CD4-positive, alpha-beta T cell (primary cell): ENCODE measurements at regions not wholly inside any gene's neighbourhood (a gene's known extent, or its start where the extent isn't known, plus 50 kb on each side); places are given as distances from the start of the nearest gene placed in this dataset.

Experiments used
- ATAC-seq: fragments of 200-7000 bp; cut with Tn5 transposase; one replicate; pipeline ENCODE4 v1.10.0; 2022; ENCODE audit warnings: mild to moderate bottlenecking; ENCODE audit not compliant: poor library complexity
- CTCF ChIA-PET: fragments of 350-600 bp; sonication (Branson Sonifier 250); formaldehyde crosslinking; loops from one replicate; lab custom pipeline; 2021; ENCODE audit warnings: antibody characterized with exemption, inconsistent platforms; lab: Charles Lee
- POLR2A ChIA-PET: fragments of 350-600 bp; sonication (Branson Sonifier 250); formaldehyde crosslinking; loops from one replicate; lab custom pipeline; 2021; ENCODE audit warnings: antibody characterized with exemption, inconsistent platforms; lab: Charles Lee
- DNase-seq, 14 experiments: peaks; one replicate each; pipeline ENCODE4 v3.0.0-alpha.2; 2013 to 2020; ENCODE audit warnings: mixed read lengths in 2 of 14
- H3K27ac ChIP-seq, 2 donors: one replicate each; pipeline versions ENCODE4 v1.5.1 to v1.7.0; 2013; ENCODE audit warnings: low read length in 2 of 2, low read depth in 1 of 2, mild to moderate bottlenecking in 1 of 2
- H3K27me3 ChIP-seq, 2 experiments: 1 replicate in 1 of 2; 2 replicates in 1 of 2; pipeline versions ENCODE4 v1.6.1 to v1.7.0; 2013; ENCODE audit warnings: low read length in 2 of 2, control low read depth in 1 of 2, mild to moderate bottlenecking in 1 of 2, moderate library complexity in 1 of 2; ENCODE audit not compliant: insufficient read depth in 2 of 2, control insufficient read depth in 1 of 2
- H3K36me3 ChIP-seq: one replicate; pipeline ENCODE4 v1.6.1; 2013; ENCODE audit warnings: low read length, control low read depth; ENCODE audit not compliant: insufficient read depth
- H3K4me1 ChIP-seq: one replicate; pipeline ENCODE4 v1.6.1; 2013; ENCODE audit warnings: low read length, control low read depth; ENCODE audit not compliant: insufficient read depth
- H3K4me3 ChIP-seq: one replicate; pipeline ENCODE4 v1.5.1; 2013; ENCODE audit warnings: mild to moderate bottlenecking, low read length, moderate library complexity
- H3K9me3 ChIP-seq, 2 experiments: 1 replicate in 1 of 2; 2 replicates in 1 of 2; pipeline versions ENCODE4 v1.6.1 to v1.7.0; 2013; ENCODE audit warnings: low read length in 2 of 2, mild to moderate bottlenecking in 2 of 2, control low read depth in 1 of 2, moderate library complexity in 1 of 2; ENCODE audit not compliant: control insufficient read depth in 1 of 2, insufficient read depth in 1 of 2
- H3K27ac Mint-ChIP-seq: one replicate; pipeline ENCODE4 v1.8.0; 2020; ENCODE audit warnings: mixed read lengths
- H3K27me3 Mint-ChIP-seq: one replicate; pipeline ENCODE4 v1.8.0; 2021; ENCODE audit warnings: mixed read lengths
- H3K36me3 Mint-ChIP-seq: one replicate; pipeline ENCODE4 v1.8.0; 2021; ENCODE audit warnings: low read depth, mixed read lengths
- H3K4me1 Mint-ChIP-seq: one replicate; pipeline ENCODE4 v1.8.0; 2021; ENCODE audit warnings: low read depth, mixed read lengths
- H3K4me3 Mint-ChIP-seq: one replicate; pipeline ENCODE4 v1.8.0; 2020; ENCODE audit warnings: mild to moderate bottlenecking, mixed read lengths
- H3K9me3 Mint-ChIP-seq: one replicate; pipeline ENCODE4 v1.8.0; 2020; ENCODE audit warnings: mixed read lengths
- intact Hi-C, 2 experiments: fragments of 100-400 bp; cut with DNase I in 1 of 2; cut with micrococcal nuclease in 1 of 2; formaldehyde crosslinking; loops; one replicate each; pipeline versions ENCODE4 v1.15.1 to v1.9.0; 2023 to 2025; cut with DNase I, micrococcal nuclease
- TF ChIP-seq, protein P1 (sequence below): fragments of 200-600 bp; IDR thresholded peaks from one replicate; pipeline ENCODE4 v1.8.0; 2022; ENCODE audit warnings: antibody characterized with exemption, mild to moderate bottlenecking

DNA sequence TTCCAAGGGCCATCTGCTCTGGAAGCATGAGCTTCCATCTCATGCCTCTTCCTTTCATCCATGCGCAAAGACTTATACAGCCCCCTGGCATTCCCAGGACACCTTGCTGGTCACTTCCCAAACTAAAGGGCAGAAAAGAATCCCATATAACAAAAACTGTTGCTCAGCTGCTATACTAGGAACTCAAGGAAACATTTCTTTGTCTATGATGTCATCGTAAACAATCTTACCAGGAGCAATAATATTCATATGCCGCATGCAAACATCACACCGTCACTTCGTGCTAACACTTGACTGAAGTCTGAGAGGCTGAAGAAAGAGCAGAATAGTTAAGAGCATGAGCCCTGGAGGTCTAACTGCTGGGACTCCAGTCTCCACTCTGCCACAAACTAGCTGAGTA, 50.5 kb upstream of the CDKN3 start:
- Mint-ChIP-seq H3K4me3 (no peak overlapping the region), H3K9me3 (no peaks in the 10 kb centered on the region), H3K36me3 (no peaks in the 10 kb centered on the region), H3K4me1 (no peaks in the 10 kb centered on the region), H3K27ac (no peak overlapping the region), H3K27me3 (peaks cover 10% of the 10 kb centered on the region)
- TF ChIP-seq, protein P1, sequence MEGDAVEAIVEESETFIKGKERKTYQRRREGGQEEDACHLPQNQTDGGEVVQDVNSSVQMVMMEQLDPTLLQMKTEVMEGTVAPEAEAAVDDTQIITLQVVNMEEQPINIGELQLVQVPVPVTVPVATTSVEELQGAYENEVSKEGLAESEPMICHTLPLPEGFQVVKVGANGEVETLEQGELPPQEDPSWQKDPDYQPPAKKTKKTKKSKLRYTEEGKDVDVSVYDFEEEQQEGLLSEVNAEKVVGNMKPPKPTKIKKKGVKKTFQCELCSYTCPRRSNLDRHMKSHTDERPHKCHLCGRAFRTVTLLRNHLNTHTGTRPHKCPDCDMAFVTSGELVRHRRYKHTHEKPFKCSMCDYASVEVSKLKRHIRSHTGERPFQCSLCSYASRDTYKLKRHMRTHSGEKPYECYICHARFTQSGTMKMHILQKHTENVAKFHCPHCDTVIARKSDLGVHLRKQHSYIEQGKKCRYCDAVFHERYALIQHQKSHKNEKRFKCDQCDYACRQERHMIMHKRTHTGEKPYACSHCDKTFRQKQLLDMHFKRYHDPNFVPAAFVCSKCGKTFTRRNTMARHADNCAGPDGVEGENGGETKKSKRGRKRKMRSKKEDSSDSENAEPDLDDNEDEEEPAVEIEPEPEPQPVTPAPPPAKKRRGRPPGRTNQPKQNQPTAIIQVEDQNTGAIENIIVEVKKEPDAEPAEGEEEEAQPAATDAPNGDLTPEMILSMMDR: no peak
- Histone ChIP-seq H3K9me3 (no peaks in the 10 kb centered on the region), H3K36me3 (no peaks in the 10 kb centered on the region), H3K4me1 (no peaks in the 10 kb centered on the region), H3K27me3 (no peaks in the 10 kb centered on the region), H3K4me3 (no peak overlapping the region), H3K27ac (no peak overlapping the region)
- CTCF ChIA-PET: interaction anchor here (0.5 kb wide), 1 partner anchor 136 kb away, joined by 4 read pairs; no protein-coding TSS in a partner anchor
- POLR2A ChIA-PET: no interaction called here
- no peak for DNase-seq
- no peak for ATAC-seq
- intact Hi-C loops: loop anchor here in 1 of 2 experiments (10.0 kb wide), 1 partner anchor 1051 kb away; no protein-coding TSS in a partner anchor
